ENCODE measurements at regions not wholly inside any gene's neighbourhood (a gene's known extent, or its start where the extent isn't known, plus 50 kb on each side); places are given as distances from the start of the nearest gene placed in this dataset.

DNA sequence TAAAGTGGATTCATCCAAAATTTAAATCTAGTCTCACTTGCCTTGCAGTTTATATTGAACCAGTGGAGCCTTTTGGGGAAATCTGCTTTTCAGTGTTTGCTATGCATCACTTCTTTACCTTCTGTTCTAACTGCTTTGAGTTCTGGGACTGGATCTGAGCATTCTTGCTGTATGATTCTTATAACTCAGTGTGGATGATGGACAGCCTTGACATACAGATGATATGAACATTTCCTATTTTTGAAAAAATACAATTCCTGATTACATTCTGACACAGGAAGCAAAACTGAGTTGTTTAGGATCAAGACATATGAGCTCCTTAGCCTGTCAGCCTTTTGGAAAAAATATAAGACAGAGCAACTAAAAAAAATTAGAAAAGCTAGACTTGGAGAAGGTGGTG, 115.2 kb downstream of the DISP1 start:
- H3K4me3 ChIP-seq (ENCODE audit: insufficient read depth, low read depth, low read length): no peak overlapping the region
- peaks cover 9% of the 10 kb centered on the region for H3K4me1 ChIP-seq (ENCODE audit: insufficient read depth, low read length)
- no peak overlapping the region for H3K9ac ChIP-seq (ENCODE audit: low read length)
- H3K36me3 ChIP-seq (ENCODE audit: insufficient read depth, low read length): no peaks in the 10 kb centered on the region
- H3K4me1 Mint-ChIP-seq (ENCODE audit: low read depth, unreplicated experiment): peaks cover 17% of the 10 kb centered on the region
- TF ChIP-seq EZH2 (IDR thresholded peaks at IDR 0.05; ENCODE audit: insufficient read depth, low read length): no peak
- TF ChIP-seq, protein P1, sequence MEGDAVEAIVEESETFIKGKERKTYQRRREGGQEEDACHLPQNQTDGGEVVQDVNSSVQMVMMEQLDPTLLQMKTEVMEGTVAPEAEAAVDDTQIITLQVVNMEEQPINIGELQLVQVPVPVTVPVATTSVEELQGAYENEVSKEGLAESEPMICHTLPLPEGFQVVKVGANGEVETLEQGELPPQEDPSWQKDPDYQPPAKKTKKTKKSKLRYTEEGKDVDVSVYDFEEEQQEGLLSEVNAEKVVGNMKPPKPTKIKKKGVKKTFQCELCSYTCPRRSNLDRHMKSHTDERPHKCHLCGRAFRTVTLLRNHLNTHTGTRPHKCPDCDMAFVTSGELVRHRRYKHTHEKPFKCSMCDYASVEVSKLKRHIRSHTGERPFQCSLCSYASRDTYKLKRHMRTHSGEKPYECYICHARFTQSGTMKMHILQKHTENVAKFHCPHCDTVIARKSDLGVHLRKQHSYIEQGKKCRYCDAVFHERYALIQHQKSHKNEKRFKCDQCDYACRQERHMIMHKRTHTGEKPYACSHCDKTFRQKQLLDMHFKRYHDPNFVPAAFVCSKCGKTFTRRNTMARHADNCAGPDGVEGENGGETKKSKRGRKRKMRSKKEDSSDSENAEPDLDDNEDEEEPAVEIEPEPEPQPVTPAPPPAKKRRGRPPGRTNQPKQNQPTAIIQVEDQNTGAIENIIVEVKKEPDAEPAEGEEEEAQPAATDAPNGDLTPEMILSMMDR (IDR thresholded peaks at IDR 0.05; ENCODE audit: insufficient read depth, low read depth, low read length): no peak
- no peaks in the 10 kb centered on the region for H3K9me3 Mint-ChIP-seq (ENCODE audit: unreplicated experiment)
- no peak overlapping the region for H3K4me2 ChIP-seq (ENCODE audit: low read length)
- H3K4me3 Mint-ChIP-seq (ENCODE audit: unreplicated experiment): no peak overlapping the region
- no peak for DNase-seq (ENCODE audit: low read depth)
- no peak overlapping the region for H2AFZ ChIP-seq (ENCODE audit: low read depth, low read length)
- H3K27me3 ChIP-seq (ENCODE audit: insufficient read depth, low read length): no peaks in the 10 kb centered on the region
- no peak overlapping the region for H3K27ac ChIP-seq (ENCODE audit: low read depth, low read length)
- no peak for FAIRE-seq
- no peaks in the 10 kb centered on the region for H3K27me3 Mint-ChIP-seq (ENCODE audit: low read depth, unreplicated experiment)
- no peak overlapping the region for H3K27ac Mint-ChIP-seq (ENCODE audit: unreplicated experiment)
- no peaks in the 10 kb centered on the region for H3K79me2 ChIP-seq (ENCODE audit: insufficient read depth, low read length)
- H3K36me3 Mint-ChIP-seq (ENCODE audit: low read depth, unreplicated experiment): no peaks in the 10 kb centered on the region
- H3K9me3 ChIP-seq (ENCODE audit: insufficient read depth, low read depth, low read length): no peaks in the 10 kb centered on the region
- no peaks in the 10 kb centered on the region for H4K20me1 ChIP-seq (ENCODE audit: insufficient read depth, low read length)

DNA sequence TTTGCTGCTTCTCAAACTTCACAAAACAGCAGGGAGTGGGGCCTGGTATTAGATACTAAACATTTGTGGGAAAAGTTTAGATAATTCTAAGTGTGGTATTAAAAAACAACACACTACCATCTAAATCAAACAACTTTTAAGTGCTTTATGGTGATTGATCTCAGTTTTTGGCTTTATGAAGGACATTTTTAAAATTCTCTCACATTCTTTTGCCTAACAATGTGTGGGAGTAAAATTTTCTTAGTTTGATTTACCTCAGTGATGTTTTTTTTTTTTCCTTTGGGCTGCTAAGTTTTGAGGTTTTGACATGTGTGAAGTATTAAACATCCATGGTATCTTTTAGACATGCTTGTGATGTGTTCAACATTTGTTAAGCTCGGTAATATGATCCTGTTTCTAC, 116.2 kb downstream of the DISP1 start:
- Mint-ChIP-seq H3K4me3 (ENCODE audit: unreplicated experiment) (no peak overlapping the region), H3K4me1 (ENCODE audit: low read depth, unreplicated experiment) (peaks cover 17% of the 10 kb centered on the region), H3K27me3 (ENCODE audit: low read depth, unreplicated experiment) (no peaks in the 10 kb centered on the region), H3K27ac (ENCODE audit: unreplicated experiment) (no peak overlapping the region), H3K36me3 (ENCODE audit: low read depth, unreplicated experiment) (no peaks in the 10 kb centered on the region), H3K9me3 (ENCODE audit: unreplicated experiment) (peaks cover 3% of the 10 kb centered on the region)
- no peak for FAIRE-seq
- Histone ChIP-seq H3K4me2 (ENCODE audit: low read length) (no peak overlapping the region), H3K79me2 (ENCODE audit: insufficient read depth, low read length) (no peaks in the 10 kb centered on the region), H3K27me3 (ENCODE audit: insufficient read depth, low read length) (no peaks in the 10 kb centered on the region), H3K4me3 (ENCODE audit: insufficient read depth, low read depth, low read length) (no peak overlapping the region), H2AFZ (ENCODE audit: low read depth, low read length) (no peak overlapping the region), H4K20me1 (ENCODE audit: insufficient read depth, low read length) (no peaks in the 10 kb centered on the region), H3K27ac (ENCODE audit: low read depth, low read length) (no peak overlapping the region), H3K4me1 (ENCODE audit: insufficient read depth, low read length) (peaks cover 9% of the 10 kb centered on the region), H3K9ac (ENCODE audit: low read length) (no peak overlapping the region), H3K9me3 (ENCODE audit: insufficient read depth, low read depth, low read length) (no peaks in the 10 kb centered on the region), H3K36me3 (ENCODE audit: insufficient read depth, low read length) (no peaks in the 10 kb centered on the region)
- TF ChIP-seq, protein P1 (IDR thresholded peaks at IDR 0.05; ENCODE audit: insufficient read depth, low read depth, low read length): no peak
- no peak for TF ChIP-seq EZH2 (IDR thresholded peaks at IDR 0.05; ENCODE audit: insufficient read depth, low read length)
- peak; percentile 62 for DNase-seq (ENCODE audit: low read depth)

DNA sequence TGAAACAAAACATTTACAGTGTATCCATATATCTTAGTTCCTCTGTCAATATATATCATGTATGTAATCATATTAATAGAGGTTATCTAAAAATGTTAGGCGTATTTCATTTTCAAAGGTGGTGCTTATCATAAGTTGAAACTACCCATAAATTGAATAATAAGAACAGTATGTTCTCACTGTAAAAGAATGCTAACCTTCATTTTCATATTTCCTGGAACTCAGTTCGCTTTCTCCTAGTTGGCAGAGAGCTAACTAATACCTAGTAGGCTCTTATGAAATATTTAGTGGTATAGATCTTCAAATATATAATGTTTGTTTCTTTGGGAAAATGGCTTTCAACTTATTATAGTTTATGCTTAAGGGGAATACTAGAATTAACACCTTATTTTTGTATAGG, 118.4 kb downstream of the DISP1 start:
- H2AFZ ChIP-seq (ENCODE audit: low read depth, low read length): no peak overlapping the region
- Mint-ChIP-seq H3K9me3 (ENCODE audit: unreplicated experiment) (peaks cover 3% of the 10 kb centered on the region), H3K4me3 (ENCODE audit: unreplicated experiment) (no peak overlapping the region), H3K36me3 (ENCODE audit: low read depth, unreplicated experiment) (no peaks in the 10 kb centered on the region), H3K27ac (ENCODE audit: unreplicated experiment) (no peak overlapping the region), H3K4me1 (ENCODE audit: low read depth, unreplicated experiment) (peaks cover 17% of the 10 kb centered on the region), H3K27me3 (ENCODE audit: low read depth, unreplicated experiment) (no peaks in the 10 kb centered on the region)
- H3K9ac ChIP-seq (ENCODE audit: low read length): no peak overlapping the region
- TF ChIP-seq EZH2 (IDR thresholded peaks at IDR 0.05; ENCODE audit: insufficient read depth, low read length): no peak
- TF ChIP-seq, protein P1 (IDR thresholded peaks at IDR 0.05; ENCODE audit: insufficient read depth, low read depth, low read length): no peak
- peaks cover 1% of the 10 kb centered on the region for H3K4me1 ChIP-seq (ENCODE audit: insufficient read depth, low read length)
- no peak for FAIRE-seq
- no peak overlapping the region for H3K4me2 ChIP-seq (ENCODE audit: low read length)
- H3K4me3 ChIP-seq (ENCODE audit: insufficient read depth, low read depth, low read length): no peak overlapping the region
- H3K79me2 ChIP-seq (ENCODE audit: insufficient read depth, low read length): no peaks in the 10 kb centered on the region
- H3K36me3 ChIP-seq (ENCODE audit: insufficient read depth, low read length): no peaks in the 10 kb centered on the region
- no peaks in the 10 kb centered on the region for H3K9me3 ChIP-seq (ENCODE audit: insufficient read depth, low read depth, low read length)
- no peak for DNase-seq (ENCODE audit: low read depth)
- H4K20me1 ChIP-seq (ENCODE audit: insufficient read depth, low read length): no peaks in the 10 kb centered on the region
- H3K27me3 ChIP-seq (ENCODE audit: insufficient read depth, low read length): no peaks in the 10 kb centered on the region
- H3K27ac ChIP-seq (ENCODE audit: low read depth, low read length): no peak overlapping the region
